ENCODE measurements at regions not wholly inside any gene's neighbourhood (a gene's known extent, or its start where the extent isn't known, plus 50 kb on each side); places are given as distances from the start of the nearest gene placed in this dataset.
"Not testable (repeated sequence)": the region's sequence is repeated elsewhere in the genome, so short reads cannot be mapped to it uniquely, and the experiment has no call there.

GRCh38 chr14:30395065-30395464, 163.9 kb upstream of the G2E3 start:
- no peak for DNase-seq (ENCODE audit: low read depth in 2 of 2)
- no peak overlapping the region for H3K4me2 ChIP-seq (ENCODE audit: extremely low read depth, insufficient read depth, low read length)
- no peak overlapping the region for H3K9ac ChIP-seq (ENCODE audit: insufficient read depth, low read length)
- no peaks in the 10 kb centered on the region for H3K9me3 ChIP-seq (ENCODE audit: control insufficient read depth, insufficient read depth, low read depth, low read length)
- no peak overlapping the region for H3K4me3 ChIP-seq (replicated peaks in 1 of 4; ENCODE audit: control extremely low read depth in 1 of 4, insufficient read depth in 1 of 4, low read depth in 3 of 4, low read length in 4 of 4)
- H4K20me1 ChIP-seq (ENCODE audit: control insufficient read depth, extremely low read depth, insufficient read depth, low read length), result no peaks in the 10 kb centered on the region
- no peak overlapping the region for H3K27ac ChIP-seq (ENCODE audit: insufficient read depth, low read length)
- no peak for TF ChIP-seq EZH2 (IDR thresholded peaks at IDR 0.05; ENCODE audit: low read length, missing control alignments)
- TF ChIP-seq CTCF (conservative IDR thresholded peaks at IDR 0.05 in 1 of 2, IDR thresholded peaks at IDR 0.05 in 1 of 2; ENCODE audit: low read depth in 1 of 2, low read length in 2 of 2), result no peak
- no peaks in the 10 kb centered on the region for H3K4me1 ChIP-seq (ENCODE audit: control insufficient read depth, extremely low read depth, insufficient read depth, low read length)
- H3K36me3 ChIP-seq (ENCODE audit: control insufficient read depth, insufficient read depth, low read length), result no peaks in the 10 kb centered on the region
- no peaks in the 10 kb centered on the region for H3K27me3 ChIP-seq (ENCODE audit: control insufficient read depth, insufficient read depth, low read length)
- no peak overlapping the region for H2AFZ ChIP-seq (ENCODE audit: low read length)
- no peaks in the 10 kb centered on the region for H3K79me2 ChIP-seq (ENCODE audit: control insufficient read depth, insufficient read depth, low read length)

GRCh38 chr14:30402846-30403245, 156.1 kb upstream of the G2E3 start:
- H3K9ac ChIP-seq (ENCODE audit: insufficient read depth, low read length), result no peak overlapping the region
- no peaks in the 10 kb centered on the region for H3K4me1 ChIP-seq (ENCODE audit: control insufficient read depth, extremely low read depth, insufficient read depth, low read length)
- H3K36me3 ChIP-seq (ENCODE audit: control insufficient read depth, insufficient read depth, low read length), result no peaks in the 10 kb centered on the region
- no peaks in the 10 kb centered on the region for H3K9me3 ChIP-seq (ENCODE audit: control insufficient read depth, insufficient read depth, low read depth, low read length)
- no peak overlapping the region for H3K4me2 ChIP-seq (ENCODE audit: extremely low read depth, insufficient read depth, low read length)
- no peak overlapping the region for H3K4me3 ChIP-seq (replicated peaks in 1 of 4; ENCODE audit: control extremely low read depth in 1 of 4, insufficient read depth in 1 of 4, low read depth in 3 of 4, low read length in 4 of 4)
- H3K79me2 ChIP-seq (ENCODE audit: control insufficient read depth, insufficient read depth, low read length), result no peaks in the 10 kb centered on the region
- TF ChIP-seq EZH2 (IDR thresholded peaks at IDR 0.05; ENCODE audit: low read length, missing control alignments) (no peak), CTCF (conservative IDR thresholded peaks at IDR 0.05 in 1 of 2, IDR thresholded peaks at IDR 0.05 in 1 of 2; ENCODE audit: low read depth in 1 of 2, low read length in 2 of 2) (no peak)
- DNase-seq (ENCODE audit: low read depth in 2 of 2), result no peak
- H3K27ac ChIP-seq (ENCODE audit: insufficient read depth, low read length), result no peak overlapping the region
- H4K20me1 ChIP-seq (ENCODE audit: control insufficient read depth, extremely low read depth, insufficient read depth, low read length), result no peaks in the 10 kb centered on the region
- no peak overlapping the region for H2AFZ ChIP-seq (ENCODE audit: low read length)
- H3K27me3 ChIP-seq (ENCODE audit: control insufficient read depth, insufficient read depth, low read length), result no peaks in the 10 kb centered on the region

- Histone ChIP-seq H3K9me3 (ENCODE audit: control insufficient read depth, insufficient read depth, low read depth, low read length) (no peaks in the 10 kb centered on the region), H3K4me1 (ENCODE audit: control insufficient read depth, extremely low read depth, insufficient read depth, low read length) (no peaks in the 10 kb centered on the region), H3K4me2 (ENCODE audit: extremely low read depth, insufficient read depth, low read length) (no peak overlapping the region), H3K27me3 (ENCODE audit: control insufficient read depth, insufficient read depth, low read length) (no peaks in the 10 kb centered on the region), H3K4me3 (replicated peaks in 1 of 4; ENCODE audit: control extremely low read depth in 1 of 4, insufficient read depth in 1 of 4, low read depth in 3 of 4, low read length in 4 of 4) (no peak overlapping the region), H4K20me1 (ENCODE audit: control insufficient read depth, extremely low read depth, insufficient read depth, low read length) (no peaks in the 10 kb centered on the region), H3K27ac (ENCODE audit: insufficient read depth, low read length) (no peak overlapping the region), H3K9ac (ENCODE audit: insufficient read depth, low read length) (no peak overlapping the region), H3K36me3 (ENCODE audit: control insufficient read depth, insufficient read depth, low read length) (no peaks in the 10 kb centered on the region), H2AFZ (ENCODE audit: low read length) (no peak overlapping the region), H3K79me2 (ENCODE audit: control insufficient read depth, insufficient read depth, low read length) (no peaks in the 10 kb centered on the region)
- TF ChIP-seq EZH2 (IDR thresholded peaks at IDR 0.05; ENCODE audit: low read length, missing control alignments) (no peak), CTCF (conservative IDR thresholded peaks at IDR 0.05 in 1 of 2, IDR thresholded peaks at IDR 0.05 in 1 of 2; ENCODE audit: low read depth in 1 of 2, low read length in 2 of 2) (no peak)
- no peak for DNase-seq (ENCODE audit: low read depth in 2 of 2)
Observed at GRCh38 chr14:30403791-30404190, 155.2 kb upstream of the G2E3 start.

- not testable (repeated sequence) for H3K9me3 ChIP-seq (ENCODE audit: control insufficient read depth, insufficient read depth, low read depth, low read length); DNase-seq (ENCODE audit: low read depth in 2 of 2)
Observed at GRCh38 chr14:30409508-30410015, 149.4 kb upstream of the G2E3 start.

More at GRCh38 chr14:30409508-30410015, 149.4 kb upstream of the G2E3 start:
- not testable (repeated sequence) for H3K36me3 ChIP-seq (ENCODE audit: control insufficient read depth, insufficient read depth, low read length); H3K79me2 ChIP-seq (ENCODE audit: control insufficient read depth, insufficient read depth, low read length); H2AFZ ChIP-seq (ENCODE audit: low read length); H3K27ac ChIP-seq (ENCODE audit: insufficient read depth, low read length); H3K9ac ChIP-seq (ENCODE audit: insufficient read depth, low read length); H3K4me3 ChIP-seq (replicated peaks in 1 of 4; ENCODE audit: control extremely low read depth in 1 of 4, insufficient read depth in 1 of 4, low read depth in 3 of 4, low read length in 4 of 4); H3K4me1 ChIP-seq (ENCODE audit: control insufficient read depth, extremely low read depth, insufficient read depth, low read length); H3K4me2 ChIP-seq (ENCODE audit: extremely low read depth, insufficient read depth, low read length); H4K20me1 ChIP-seq (ENCODE audit: control insufficient read depth, extremely low read depth, insufficient read depth, low read length); H3K27me3 ChIP-seq (ENCODE audit: control insufficient read depth, insufficient read depth, low read length)
